Calu3 (cell line): ENCODE measurements at regions not wholly inside any gene's neighbourhood (a gene's known extent, or its start where the extent isn't known, plus 50 kb on each side); places are given as distances from the start of the nearest gene placed in this dataset.
"Not testable (repeated sequence)": the region's sequence is repeated elsewhere in the genome, so short reads cannot be mapped to it uniquely, and the experiment has no call there.

Experiments used
- BruUV-seq: library from RNA; stranded (reverse); fragments of 400-500 nt; replicated peaks from 2 replicates; lab custom pipeline; 2021; lab: Mats Ljungman, UMichigan
- CTCF ChIA-PET: fragments of 300-600 bp; sonication (Branson Sonifier 250); formaldehyde crosslinking; loops from one replicate; lab custom pipeline; 2022; ENCODE audit warnings: antibody characterized with exemption; lab: Charles Lee
- DNase-seq: peaks from one replicate; pipeline ENCODE4 v3.0.0; 2022
- H3K27ac Mint-ChIP-seq: one replicate; pipeline ENCODE4 v1.8.0; 2022; ENCODE audit warnings: mixed read lengths; ENCODE audit not compliant: unreplicated experiment
- H3K27me3 Mint-ChIP-seq: one replicate; pipeline ENCODE4 v1.8.0; 2022; ENCODE audit warnings: mixed read lengths; ENCODE audit not compliant: unreplicated experiment
- H3K36me3 Mint-ChIP-seq: one replicate; pipeline ENCODE4 v1.8.0; 2022; ENCODE audit warnings: mild to moderate bottlenecking, moderate library complexity, mixed read lengths; ENCODE audit not compliant: insufficient read depth, unreplicated experiment
- H3K4me1 Mint-ChIP-seq: one replicate; pipeline ENCODE4 v1.8.0; 2022; ENCODE audit warnings: mild to moderate bottlenecking, low read depth, mixed read lengths; ENCODE audit not compliant: unreplicated experiment
- H3K4me3 Mint-ChIP-seq: one replicate; pipeline ENCODE4 v1.8.0; 2022; ENCODE audit warnings: mild to moderate bottlenecking, low read depth, moderate library complexity, mixed read lengths; ENCODE audit not compliant: unreplicated experiment
- H3K9me3 Mint-ChIP-seq: one replicate; pipeline ENCODE4 v1.8.0; 2022; ENCODE audit warnings: low read depth, mixed read lengths; ENCODE audit not compliant: unreplicated experiment
- intact Hi-C: fragments of 100-400 bp; cut with micrococcal nuclease; formaldehyde crosslinking; loops from one replicate; pipeline ENCODE4 v1.10.0; 2022; ENCODE audit not compliant: unreplicated experiment
- TF ChIP-seq, protein P1 (sequence below): fragments of 200-600 bp; IDR thresholded peaks from one replicate; pipeline ENCODE4 v1.8.0; 2022; ENCODE audit warnings: antibody characterized with exemption; ENCODE audit not compliant: unreplicated experiment

DNA sequence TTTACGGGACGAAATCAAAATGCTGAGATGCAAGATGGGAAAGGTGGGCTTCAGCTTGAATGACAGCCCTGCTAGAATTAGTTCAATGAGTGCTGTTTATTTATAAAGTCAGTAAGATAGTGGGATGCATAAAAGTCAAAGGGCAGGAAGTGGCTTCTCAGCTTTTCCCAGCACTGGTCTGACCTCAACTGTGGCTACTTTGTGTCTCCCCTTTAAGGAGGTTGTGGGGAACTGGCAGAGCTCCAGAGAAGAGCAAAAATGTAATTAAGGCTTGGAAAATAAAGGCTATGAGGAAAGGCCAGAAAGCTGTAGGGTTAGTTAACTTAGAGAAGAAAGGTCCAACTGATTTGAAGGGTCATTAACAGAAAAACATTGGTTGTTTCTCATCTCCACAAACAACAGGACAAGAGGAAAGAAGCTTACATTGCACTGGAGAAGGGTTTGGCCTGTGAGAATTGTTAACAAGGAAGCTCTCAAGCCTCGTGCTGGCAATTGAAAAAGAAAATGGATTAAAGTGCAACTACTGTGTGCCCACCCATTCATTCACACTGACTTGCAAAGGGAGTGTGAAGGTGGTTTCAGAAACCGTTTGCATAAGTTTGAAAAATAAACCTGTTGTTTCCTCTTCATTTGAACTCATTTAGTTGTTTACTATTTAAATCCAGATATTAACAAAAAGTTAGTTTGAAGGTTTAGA lies 68.8 kb upstream of the CD28 start:
- no peaks in the 10 kb centered on the region for H3K27me3 Mint-ChIP-seq
- CTCF ChIA-PET, result interaction anchor here (0.8 kb wide), 1 partner anchor 67 kb away, joined by 3 read pairs; no protein-coding TSS in a partner anchor
- BruUV-seq, result no TSS peak

DNA sequence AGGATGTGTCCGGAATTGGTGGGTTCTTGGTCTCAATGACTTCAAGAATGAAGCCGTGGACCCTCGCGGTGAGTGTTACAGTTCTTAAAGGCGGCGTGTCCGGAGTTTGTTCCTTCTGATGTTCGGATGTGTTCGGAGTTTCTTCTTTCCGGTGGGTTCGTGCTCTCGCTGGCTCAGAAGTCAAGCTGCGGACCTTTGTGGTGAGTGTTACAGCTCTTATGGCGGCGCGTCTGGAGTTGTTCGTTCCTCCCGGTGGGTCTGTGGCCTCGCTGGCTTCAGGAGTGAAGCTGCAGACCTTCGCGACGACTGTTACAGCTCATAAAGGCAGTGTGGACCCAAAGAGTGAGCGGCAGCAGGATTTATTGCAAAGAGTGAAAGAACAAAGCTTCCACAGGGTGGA lies 64.6 kb upstream of the CD28 start:
- H3K27ac Mint-ChIP-seq, H3K36me3 Mint-ChIP-seq, H3K27me3 Mint-ChIP-seq, intact Hi-C loops, BruUV-seq, CTCF ChIA-PET, H3K4me3 Mint-ChIP-seq, DNase-seq, H3K9me3 Mint-ChIP-seq: not testable (repeated sequence)
- peaks cover 14% of the 10 kb centered on the region for H3K4me1 Mint-ChIP-seq

More for the DNA sequence above, 68.8 kb upstream of the CD28 start:
- Mint-ChIP-seq H3K4me1 (peaks cover 16% of the 10 kb centered on the region), H3K9me3 (peaks cover 4% of the 10 kb centered on the region), H3K4me3 (no peak overlapping the region), H3K36me3 (no peaks in the 10 kb centered on the region), H3K27ac (no peak overlapping the region)
- intact Hi-C loops, result no loop called here
- TF ChIP-seq, protein P1, sequence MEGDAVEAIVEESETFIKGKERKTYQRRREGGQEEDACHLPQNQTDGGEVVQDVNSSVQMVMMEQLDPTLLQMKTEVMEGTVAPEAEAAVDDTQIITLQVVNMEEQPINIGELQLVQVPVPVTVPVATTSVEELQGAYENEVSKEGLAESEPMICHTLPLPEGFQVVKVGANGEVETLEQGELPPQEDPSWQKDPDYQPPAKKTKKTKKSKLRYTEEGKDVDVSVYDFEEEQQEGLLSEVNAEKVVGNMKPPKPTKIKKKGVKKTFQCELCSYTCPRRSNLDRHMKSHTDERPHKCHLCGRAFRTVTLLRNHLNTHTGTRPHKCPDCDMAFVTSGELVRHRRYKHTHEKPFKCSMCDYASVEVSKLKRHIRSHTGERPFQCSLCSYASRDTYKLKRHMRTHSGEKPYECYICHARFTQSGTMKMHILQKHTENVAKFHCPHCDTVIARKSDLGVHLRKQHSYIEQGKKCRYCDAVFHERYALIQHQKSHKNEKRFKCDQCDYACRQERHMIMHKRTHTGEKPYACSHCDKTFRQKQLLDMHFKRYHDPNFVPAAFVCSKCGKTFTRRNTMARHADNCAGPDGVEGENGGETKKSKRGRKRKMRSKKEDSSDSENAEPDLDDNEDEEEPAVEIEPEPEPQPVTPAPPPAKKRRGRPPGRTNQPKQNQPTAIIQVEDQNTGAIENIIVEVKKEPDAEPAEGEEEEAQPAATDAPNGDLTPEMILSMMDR, result no peak
- DNase-seq, result no peak

DNA sequence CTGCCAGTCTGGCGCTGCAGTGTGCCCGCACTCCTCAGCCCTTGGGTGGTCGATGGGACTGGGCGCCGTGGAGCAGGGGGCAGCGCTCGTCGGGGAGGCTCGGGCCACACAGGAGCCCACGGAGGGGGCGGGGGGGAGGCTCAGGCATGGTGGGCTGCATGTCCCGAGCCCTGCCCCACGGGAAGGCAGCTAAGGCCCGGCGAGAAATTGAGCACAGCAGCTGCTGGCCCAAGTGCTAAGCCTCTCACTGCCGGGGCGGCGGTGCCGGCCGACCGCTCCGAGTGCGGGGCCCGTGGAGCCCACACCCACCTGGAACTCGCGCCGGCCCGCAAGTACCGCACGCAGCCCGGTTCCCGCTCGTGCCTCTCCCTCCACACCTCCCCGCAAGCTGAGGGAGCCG lies 63.6 kb upstream of the CD28 start:
- CTCF ChIA-PET, H3K4me1 Mint-ChIP-seq, H3K27me3 Mint-ChIP-seq, H3K9me3 Mint-ChIP-seq, DNase-seq, BruUV-seq, intact Hi-C loops, H3K27ac Mint-ChIP-seq, H3K4me3 Mint-ChIP-seq, H3K36me3 Mint-ChIP-seq: not testable (repeated sequence)

DNA sequence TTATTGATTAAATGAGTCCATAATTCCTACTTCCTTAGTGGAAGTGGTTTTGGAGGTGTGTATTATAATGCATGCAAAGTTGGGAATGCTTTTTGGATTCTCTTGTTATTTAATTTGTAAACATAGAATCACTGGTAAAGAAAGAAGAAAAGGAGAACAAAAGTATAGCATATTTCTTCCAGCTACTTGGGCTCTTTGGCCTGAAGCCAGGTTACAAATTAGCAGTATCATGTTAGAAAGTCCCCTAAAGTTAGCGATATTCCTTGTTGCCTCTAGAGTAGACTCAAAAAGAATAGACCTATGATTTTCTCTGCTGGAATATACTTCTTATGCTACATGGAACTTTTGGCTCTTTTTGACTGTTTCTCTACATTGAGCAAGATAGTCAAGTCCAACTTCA lies 60.6 kb upstream of the CD28 start:
- intact Hi-C loops, result no loop called here
- peaks cover 12% of the 10 kb centered on the region for H3K36me3 Mint-ChIP-seq
- DNase-seq, result no peak
- peaks cover 4% of the 10 kb centered on the region for H3K9me3 Mint-ChIP-seq
- no peaks in the 10 kb centered on the region for H3K27me3 Mint-ChIP-seq
- CTCF ChIA-PET, result no interaction called here
- peaks cover 29% of the 10 kb centered on the region for H3K4me1 Mint-ChIP-seq
- no peak overlapping the region for H3K4me3 Mint-ChIP-seq
- no peak overlapping the region for H3K27ac Mint-ChIP-seq
- BruUV-seq, result no TSS peak
- TF ChIP-seq, protein P1, result no peak

DNA sequence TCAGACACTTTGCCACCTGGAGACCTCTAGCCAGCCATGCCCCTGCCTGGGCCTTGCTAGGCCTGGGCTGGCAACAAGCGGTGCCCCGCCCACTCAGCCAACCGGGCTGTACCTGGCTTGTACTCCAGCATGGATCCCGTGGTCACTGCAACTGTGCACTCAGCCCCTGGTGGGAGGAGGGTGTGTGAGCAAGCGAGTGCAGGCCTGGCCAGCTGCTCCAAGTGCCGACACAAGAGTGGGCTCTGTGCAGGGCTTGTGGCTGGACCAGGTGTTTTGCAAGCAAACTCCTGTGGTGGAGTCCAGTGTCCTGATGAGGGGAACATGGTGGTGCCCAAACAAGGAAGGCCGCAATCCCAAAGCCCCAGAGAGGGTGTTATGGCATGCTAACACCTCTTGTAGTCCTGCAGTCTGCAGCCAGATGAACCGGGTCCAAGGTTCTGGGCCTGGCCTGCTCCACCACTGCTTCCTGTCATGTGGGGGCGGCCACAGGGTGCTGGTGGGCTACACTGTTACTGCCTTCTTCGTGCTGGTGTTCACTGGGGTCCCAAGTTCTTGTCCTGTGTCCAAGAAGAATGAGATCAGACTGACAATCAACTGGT lies 60.1 kb upstream of the CD28 start:
- no peak overlapping the region for H3K4me3 Mint-ChIP-seq
- intact Hi-C loops, result no loop called here
- peaks cover 34% of the 10 kb centered on the region for H3K4me1 Mint-ChIP-seq
- peak; percentile 23 for DNase-seq
- CTCF ChIA-PET, result interaction anchor here (3.0 kb wide), 1 partner anchor 168 kb away, joined by 10 read pairs; no protein-coding TSS in a partner anchor
- H3K27me3 Mint-ChIP-seq, result no peaks in the 10 kb centered on the region
- peaks cover 14% of the 10 kb centered on the region for H3K36me3 Mint-ChIP-seq
- no peak overlapping the region for H3K27ac Mint-ChIP-seq
- BruUV-seq, result no TSS peak
- peaks cover 4% of the 10 kb centered on the region for H3K9me3 Mint-ChIP-seq
- TF ChIP-seq, protein P1, result no peak
